ENCODE measurements at regions not wholly inside any gene's neighbourhood (a gene's known extent, or its start where the extent isn't known, plus 50 kb on each side); places are given as distances from the start of the nearest gene placed in this dataset.

- no peaks in the 10 kb centered on the region for H3K9me3 ChIP-seq
- no peak overlapping the region for H3K27ac ChIP-seq
- no peaks in the 10 kb centered on the region for H3K36me3 ChIP-seq
- DNase-seq (no peak), FAIRE-seq (no peak), ATAC-seq (no peak)
- WGBS, 2 donors = 66 to 76% methylated on average over 4 of the region's 4 CpGs
- no peak overlapping the region for H3K4me3 ChIP-seq
- intact Hi-C loops (cut with DNase I) = no loop called here
- H3K4me1 ChIP-seq = no peaks in the 10 kb centered on the region
- no peak for TF ChIP-seq CTCF (IDR thresholded peaks at IDR 0.05)
- no peaks in the 10 kb centered on the region for H3K27me3 ChIP-seq
These were observed 173.4 kb upstream of the PSMD7 start for GRCh38 chr16:74123195-74123594.

GRCh38 chr16:74117798-74118197 is 178.8 kb upstream of the PSMD7 start:
- FAIRE-seq (no peak), ATAC-seq (no peak), DNase-seq (no peak)
- no peak for TF ChIP-seq CTCF (IDR thresholded peaks at IDR 0.05)
- 74 to 76% methylated on average over 4 of the region's 4 CpGs for WGBS, 2 donors
- Histone ChIP-seq H3K27me3 (no peaks in the 10 kb centered on the region), H3K4me1 (no peaks in the 10 kb centered on the region), H3K27ac (no peak overlapping the region), H3K4me3 (no peak overlapping the region), H3K36me3 (no peaks in the 10 kb centered on the region), H3K9me3 (no peaks in the 10 kb centered on the region)
- intact Hi-C loops (cut with DNase I) = no loop called here

- H3K9me3 ChIP-seq = no peaks in the 10 kb centered on the region
- H3K36me3 ChIP-seq = no peaks in the 10 kb centered on the region
- no peak for DNase-seq
- H3K27me3 ChIP-seq = no peaks in the 10 kb centered on the region
- no peak for ATAC-seq
- H3K27ac ChIP-seq = no peak overlapping the region
- no peak for TF ChIP-seq CTCF (IDR thresholded peaks at IDR 0.05)
- no peak overlapping the region for H3K4me3 ChIP-seq
- 80% methylated on average over 8 of the region's 8 CpGs for WGBS, 2 donors
- H3K4me1 ChIP-seq = no peaks in the 10 kb centered on the region
- intact Hi-C loops (cut with DNase I) = no loop called here
- FAIRE-seq = no peak
These were observed 183.1 kb upstream of the PSMD7 start for GRCh38 chr16:74113545-74113944.

GRCh38 chr16:74111456-74111982 is 185.1 kb upstream of the PSMD7 start:
- no peak for TF ChIP-seq CTCF (IDR thresholded peaks at IDR 0.05)
- no peak for FAIRE-seq
- Histone ChIP-seq H3K9me3 (no peaks in the 10 kb centered on the region), H3K36me3 (no peaks in the 10 kb centered on the region), H3K27me3 (no peaks in the 10 kb centered on the region), H3K4me1 (no peaks in the 10 kb centered on the region), H3K27ac (no peak overlapping the region), H3K4me3 (no peak overlapping the region)
- ATAC-seq = no peak
- DNase-seq = no peak
- intact Hi-C loops (cut with DNase I) = no loop called here
- 85% methylated on average over 2 of the region's 2 CpGs for WGBS, 2 donors

- Histone ChIP-seq H3K4me3 (peak overlapping the region in 2 of 4 donors; percentile 11 to 19), H3K27me3 (no peaks in the 10 kb centered on the region), H3K36me3 (no peaks in the 10 kb centered on the region), H3K9me3 (no peaks in the 10 kb centered on the region), H3K4me1 (no peaks in the 10 kb centered on the region), H3K27ac (no peak overlapping the region)
- FAIRE-seq = no peak
- intact Hi-C loops (cut with DNase I) = no loop called here
- 36 to 41% methylated on average over 18 of the region's 18 CpGs for WGBS, 2 donors
- peak; percentile 35 to 59 (median 55) for TF ChIP-seq CTCF (IDR thresholded peaks at IDR 0.05)
- peak; percentile 93 to 99 (median 96) for ATAC-seq
- DNase-seq = peak in 5 of 6 donors; percentile 58 to 73 (median 65)
These were observed 188.6 kb upstream of the PSMD7 start for GRCh38 chr16:74107795-74108610.
